Peyer's patch (tissue), 4 donors: ENCODE measurements at regions not wholly inside any gene's neighbourhood (a gene's known extent, or its start where the extent isn't known, plus 50 kb on each side); places are given as distances from the start of the nearest gene placed in this dataset.

Experiments
- DNase-seq, 3 donors: peaks; one replicate each; pipeline ENCODE4 v3.0.0-alpha.2; 2017 to 2019
- H3K27ac ChIP-seq, 4 donors: fragments of 200-600 bp; sonication (generic); one replicate each; pipeline ENCODE4 v1.5.1; 2016 to 2019
- H3K27me3 ChIP-seq, 2 donors: fragments of 200-600 bp; sonication (generic); one replicate each; pipeline ENCODE4 v1.5.1; 2019
- H3K36me3 ChIP-seq, 3 donors: fragments of 200-600 bp; sonication (generic); one replicate each; pipeline ENCODE4 v1.5.1; 2016 to 2019
- H3K4me1 ChIP-seq, 4 donors: fragments of 200-600 bp; sonication (generic); one replicate each; pipeline ENCODE4 v1.5.1; 2016 to 2019
- H3K4me3 ChIP-seq, 4 donors: fragments of 200-600 bp; sonication (generic); 1 replicate in 3 of 4; 2 replicates in 1 of 4; pipeline ENCODE4 v1.5.1; 2016 to 2019; ENCODE audit warnings: mild to moderate bottlenecking in 1 of 4
- H3K9me3 ChIP-seq, 4 donors: fragments of 200-600 bp; sonication (generic); one replicate each; pipeline ENCODE4 v1.5.1; 2016 to 2019; ENCODE audit warnings: mild to moderate bottlenecking in 1 of 4
- CTCF ChIP-seq, 6 experiments: fragments of 450-650 bp in 4 of 6; fragments of 200-600 bp in 2 of 6; sonication (generic) in 1 of 6; IDR thresholded peaks; one replicate each; pipeline ENCODE4 v1.5.1; 2017 to 2019; ENCODE audit warnings: antibody characterized with exemption in 6 of 6, mild to moderate bottlenecking in 3 of 6, moderate library complexity in 1 of 6
- POLR2A ChIP-seq, 2 donors: fragments of 450-650 bp; IDR thresholded peaks; one replicate each; pipeline ENCODE4 v1.5.1; 2017; ENCODE audit warnings: antibody characterized with exemption in 2 of 2, mild to moderate bottlenecking in 2 of 2, moderate library complexity in 2 of 2

DNA sequence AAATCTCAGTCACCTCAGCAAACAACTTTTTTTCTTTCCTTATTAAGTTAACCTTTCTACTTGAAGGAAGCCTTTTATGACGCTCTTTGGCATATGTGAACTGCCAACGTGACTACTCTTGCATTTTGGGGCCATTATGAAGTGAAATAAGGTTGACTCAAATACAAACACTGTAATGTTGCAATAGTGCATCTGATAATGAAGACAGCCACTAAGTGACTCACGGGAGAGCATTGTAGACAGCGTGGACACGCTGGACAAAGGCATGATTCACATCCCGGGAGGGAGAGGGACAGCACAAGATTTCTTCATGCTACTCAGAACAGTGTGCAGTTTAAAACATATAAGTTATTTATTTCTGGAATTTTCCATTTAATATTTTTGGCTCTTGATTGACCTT is 560.8 kb downstream of the ETS1 start:
- no peaks in the 10 kb centered on the region for H3K9me3 ChIP-seq
- H3K27ac ChIP-seq, result no peak overlapping the region
- no peaks in the 10 kb centered on the region for H3K4me1 ChIP-seq
- H3K4me3 ChIP-seq, result no peak overlapping the region
- H3K36me3 ChIP-seq, result no peaks in the 10 kb centered on the region
- no peaks in the 10 kb centered on the region for H3K27me3 ChIP-seq
- TF ChIP-seq POLR2A (IDR thresholded peaks at IDR 0.05), result no peak
- TF ChIP-seq CTCF (IDR thresholded peaks at IDR 0.05), result no peak
- DNase-seq, result no peak

DNA sequence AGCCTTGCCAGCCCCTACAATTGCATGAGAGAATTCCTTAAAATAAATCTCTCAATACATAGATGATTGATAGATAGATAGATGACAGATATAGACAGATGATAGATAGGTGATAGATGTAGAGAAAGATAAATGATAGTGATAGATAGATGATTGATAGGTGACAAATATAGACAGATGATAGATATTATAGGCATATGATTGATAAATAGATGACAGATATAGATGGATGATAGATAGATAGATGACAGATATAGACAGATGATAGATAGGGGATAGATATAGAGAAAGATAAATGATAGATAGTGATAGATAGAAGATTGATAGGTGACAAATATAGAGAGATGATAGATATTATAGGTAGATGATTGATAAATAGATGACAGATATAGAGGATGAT is 564.6 kb downstream of the ETS1 start:
- Histone ChIP-seq H3K9me3 (no peaks in the 10 kb centered on the region), H3K27me3 (no peaks in the 10 kb centered on the region), H3K4me1 (no peaks in the 10 kb centered on the region), H3K4me3 (no peak overlapping the region), H3K27ac (no peak overlapping the region), H3K36me3 (no peaks in the 10 kb centered on the region)
- no peak for TF ChIP-seq CTCF (IDR thresholded peaks at IDR 0.05)
- no peak for TF ChIP-seq POLR2A (IDR thresholded peaks at IDR 0.05)
- DNase-seq, result no peak

GRCh38 chr11:128022007-128022368 is 565.4 kb downstream of the ETS1 start:
- TF ChIP-seq POLR2A (IDR thresholded peaks at IDR 0.05), result no peak
- TF ChIP-seq CTCF (IDR thresholded peaks at IDR 0.05), result no peak
- no peaks in the 10 kb centered on the region for H3K4me1 ChIP-seq
- no peaks in the 10 kb centered on the region for H3K9me3 ChIP-seq
- H3K36me3 ChIP-seq, result no peaks in the 10 kb centered on the region
- H3K27me3 ChIP-seq, result no peaks in the 10 kb centered on the region
- H3K4me3 ChIP-seq, result no peak overlapping the region
- DNase-seq, result no peak
- H3K27ac ChIP-seq, result no peak overlapping the region

GRCh38 chr11:128021349-128022006 is 565.9 kb downstream of the ETS1 start:
- DNase-seq, result no peak
- TF ChIP-seq POLR2A (IDR thresholded peaks at IDR 0.05), result no peak
- no peaks in the 10 kb centered on the region for H3K4me1 ChIP-seq
- no peaks in the 10 kb centered on the region for H3K36me3 ChIP-seq
- H3K4me3 ChIP-seq, result no peak overlapping the region
- no peak overlapping the region for H3K27ac ChIP-seq
- no peaks in the 10 kb centered on the region for H3K9me3 ChIP-seq
- H3K27me3 ChIP-seq, result no peaks in the 10 kb centered on the region

- Histone ChIP-seq H3K27me3 (no peaks in the 10 kb centered on the region), H3K27ac (no peak overlapping the region), H3K4me3 (no peak overlapping the region), H3K4me1 (no peaks in the 10 kb centered on the region), H3K36me3 (no peaks in the 10 kb centered on the region), H3K9me3 (no peaks in the 10 kb centered on the region)
- TF ChIP-seq POLR2A (IDR thresholded peaks at IDR 0.05) (no peak), CTCF (IDR thresholded peaks at IDR 0.05) (no peak)
- no peak for DNase-seq
These were observed 568.7 kb downstream of the ETS1 start for GRCh38 chr11:128018692-128019091.

DNA sequence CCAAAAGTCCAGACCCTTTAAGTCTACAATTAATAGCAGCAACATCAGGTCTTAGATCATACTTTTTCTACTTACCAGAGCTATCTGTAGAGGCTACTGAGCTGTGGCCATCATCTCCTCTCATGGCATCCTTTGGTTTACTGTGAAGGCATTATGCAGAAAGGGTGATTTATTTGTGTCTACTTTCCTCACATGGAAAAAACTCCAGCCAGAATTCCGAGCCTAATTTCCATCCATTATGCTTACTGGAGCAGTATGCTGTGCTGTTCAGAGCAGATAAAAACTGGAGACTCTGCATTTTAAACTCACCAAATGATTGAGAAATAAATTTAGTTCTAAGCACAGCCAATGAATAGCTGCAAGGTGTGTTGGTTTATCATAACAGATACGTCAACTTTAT is 581.8 kb downstream of the ETS1 start:
- H3K9me3 ChIP-seq, result no peaks in the 10 kb centered on the region
- no peak for DNase-seq
- no peak overlapping the region for H3K27ac ChIP-seq
- H3K4me3 ChIP-seq, result no peak overlapping the region
- H3K27me3 ChIP-seq, result no peaks in the 10 kb centered on the region
- no peaks in the 10 kb centered on the region for H3K4me1 ChIP-seq
- H3K36me3 ChIP-seq, result no peaks in the 10 kb centered on the region
- no peak for TF ChIP-seq POLR2A (IDR thresholded peaks at IDR 0.05)
- TF ChIP-seq CTCF (IDR thresholded peaks at IDR 0.05), result no peak
